Epithelial cell of esophagus (primary cell): ENCODE measurements at regions not wholly inside any gene's neighbourhood (a gene's known extent, or its start where the extent isn't known, plus 50 kb on each side); places are given as distances from the start of the nearest gene placed in this dataset.

Experiments
- DNase-seq: peaks from one replicate; pipeline ENCODE4 v3.0.0; 2010; ENCODE audit warnings: low read depth
- H3K4me3 ChIP-seq: 2 replicates; pipeline ENCODE4 v1.5.1; 2011; ENCODE audit warnings: mild to moderate bottlenecking, low read length, control low read depth
- CTCF ChIP-seq: IDR thresholded peaks from 2 replicates; pipeline ENCODE4 v1.5.1; 2011; ENCODE audit warnings: low read depth, mild to moderate bottlenecking, low read length, control low read depth, inconsistent platforms; ENCODE audit not compliant: insufficient read depth; ENCODE audit errors: missing control alignments

DNA sequence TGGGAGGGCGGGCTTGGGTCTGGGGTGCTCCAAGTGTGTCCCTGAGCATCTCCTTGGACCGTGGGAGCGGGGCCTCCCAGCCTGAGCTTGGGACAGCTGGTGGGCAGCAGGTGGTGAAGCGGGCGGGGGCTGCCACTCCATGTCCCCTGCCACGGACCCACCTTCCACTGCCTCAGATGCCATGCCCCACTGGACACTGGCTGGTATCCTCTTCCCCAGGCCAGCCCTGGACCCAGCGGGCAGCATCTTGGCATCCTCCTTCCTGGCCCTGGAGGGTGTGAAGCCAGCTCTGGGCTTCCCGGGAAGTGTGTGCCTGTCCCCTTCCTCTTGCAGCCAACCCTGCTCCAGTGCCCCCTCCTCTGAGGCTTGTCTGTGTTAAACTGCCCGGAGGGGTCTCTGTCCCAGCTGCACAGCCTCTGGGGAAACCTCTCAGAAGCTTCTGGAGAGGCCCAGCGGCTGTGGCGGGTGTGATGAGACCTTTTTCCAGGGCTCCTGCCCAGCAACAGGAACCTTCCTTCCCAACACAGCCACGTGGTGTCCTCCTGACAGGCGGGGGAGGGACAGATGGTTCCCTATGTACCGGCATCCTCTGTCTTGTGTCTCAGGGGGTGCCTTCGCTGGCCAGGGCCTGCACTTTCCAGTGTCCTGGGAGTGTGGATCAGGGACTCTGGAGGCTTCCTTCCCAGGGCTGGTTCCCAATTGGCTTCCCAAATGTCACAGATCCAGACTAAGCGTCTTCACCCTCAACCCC, 81.6 kb upstream of the DISP3 start:
- H3K4me3 ChIP-seq, result no peak overlapping the region
- DNase-seq, result no peak
- no peak for TF ChIP-seq CTCF

- H3K4me3 ChIP-seq, result no peak overlapping the region
- no peak for TF ChIP-seq CTCF
- DNase-seq, result no peak
These were observed 79.7 kb upstream of the DISP3 start for GRCh38 chr1:11399250-11399649.

- TF ChIP-seq CTCF, result no peak
- no peak overlapping the region for H3K4me3 ChIP-seq
- DNase-seq, result no peak
These were observed 78.8 kb upstream of the DISP3 start for GRCh38 chr1:11400155-11400554.

- DNase-seq, result no peak
- no peak for TF ChIP-seq CTCF
- no peak overlapping the region for H3K4me3 ChIP-seq
These were observed 78.4 kb upstream of the DISP3 start for GRCh38 chr1:11400567-11400966.

DNA sequence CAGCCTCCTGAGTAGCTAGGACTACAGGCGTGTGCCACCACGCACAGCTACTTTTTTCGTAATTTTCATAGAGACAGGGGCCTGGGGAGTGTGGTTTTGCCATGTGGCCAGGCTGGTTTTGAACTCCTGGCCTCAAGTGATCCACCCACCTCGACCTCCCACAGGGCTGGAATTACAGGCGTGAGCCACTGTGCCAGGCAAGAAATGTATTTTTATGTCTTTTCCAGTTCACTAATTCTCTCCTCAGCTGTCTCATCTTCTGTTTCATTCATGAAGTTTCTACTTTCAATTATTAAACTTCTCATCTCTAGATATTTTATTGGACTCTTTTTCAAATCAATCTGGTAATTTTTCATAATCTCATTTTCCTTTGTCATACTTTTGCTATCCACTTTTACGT, 72.1 kb upstream of the DISP3 start:
- TF ChIP-seq CTCF, result no peak
- H3K4me3 ChIP-seq, result no peak overlapping the region
- no peak for DNase-seq

DNA sequence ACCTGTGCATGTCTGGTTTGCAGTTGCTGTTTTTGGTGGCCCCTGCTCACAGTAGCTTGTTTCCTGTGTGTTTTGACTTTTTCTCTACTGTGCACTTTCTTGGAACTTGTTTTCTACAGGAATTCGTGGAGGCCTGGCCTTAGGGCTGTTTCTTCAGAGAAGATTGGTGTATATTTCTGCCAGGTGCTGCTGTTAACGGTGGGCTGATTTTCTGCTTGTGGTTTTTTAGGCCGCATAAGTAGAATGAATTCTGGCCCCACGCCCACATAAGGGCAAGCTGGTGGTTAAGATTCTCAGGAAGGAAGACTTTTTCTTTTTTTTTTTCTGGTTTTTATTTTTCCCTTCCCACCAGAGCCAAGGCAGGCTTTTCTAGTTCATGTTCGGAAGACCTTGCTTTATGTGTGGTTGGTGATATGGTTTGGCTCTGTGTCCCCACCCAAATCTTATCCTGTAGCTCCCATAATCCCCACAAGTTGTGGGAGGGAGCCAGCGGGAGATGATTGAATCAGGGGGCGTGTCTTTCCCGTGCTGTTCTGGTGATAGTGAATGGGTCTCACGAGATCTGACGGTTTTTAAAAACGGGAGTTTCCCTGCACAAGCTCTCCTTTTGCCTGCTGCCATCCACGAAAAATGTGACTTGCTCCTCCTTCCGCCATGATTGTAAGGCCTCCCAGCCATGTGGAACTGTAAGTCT, 71.5 kb upstream of the DISP3 start:
- TF ChIP-seq CTCF, result no peak
- no peak overlapping the region for H3K4me3 ChIP-seq
- DNase-seq, result no peak
